Right lobe of liver (tissue), 6 donors: ENCODE measurements at regions not wholly inside any gene's neighbourhood (a gene's known extent, or its start where the extent isn't known, plus 50 kb on each side); places are given as distances from the start of the nearest gene placed in this dataset.

Source experiments
- ATAC-seq, 4 donors: fragments of 200-7000 bp; cut with Tn5 transposase; one replicate each; pipeline ENCODE4 v1.9.1; 2020; ENCODE audit warnings: mild to moderate bottlenecking in 4 of 4, moderate library complexity in 4 of 4
- DNase-seq, 3 donors: peaks; one replicate each; pipeline ENCODE4 v3.0.0-alpha.2; 2020
- H3K27ac ChIP-seq, 3 donors: fragments of 200-600 bp; one replicate each; pipeline ENCODE4 v1.8.0; 2022
- H3K27me3 ChIP-seq, 2 donors: fragments of 200-600 bp; one replicate each; pipeline ENCODE4 v1.8.0; 2022
- H3K36me3 ChIP-seq, 4 donors: fragments of 200-600 bp; sonication (generic) in 1 of 4; one replicate each; pipeline versions ENCODE4 v1.5.1 to v1.8.0; 2017 to 2022; ENCODE audit warnings: control low read depth in 1 of 4
- H3K4me1 ChIP-seq, 4 donors: fragments of 200-600 bp; sonication (generic) in 1 of 4; one replicate each; pipeline versions ENCODE4 v1.5.1 to v1.8.0; 2017 to 2022; ENCODE audit warnings: control low read depth in 1 of 4
- H3K4me3 ChIP-seq, 3 donors: fragments of 200-600 bp; one replicate each; pipeline ENCODE4 v1.8.0; 2022
- H3K9me3 ChIP-seq, 4 donors: fragments of 200-600 bp; sonication (generic) in 1 of 4; one replicate each; pipeline versions ENCODE4 v1.5.1 to v1.8.0; 2017 to 2022; ENCODE audit warnings: control low read depth in 1 of 4
- CTCF ChIP-seq, 4 donors: fragments of 200-600 bp in 3 of 4; fragments of 450-650 bp in 1 of 4; IDR thresholded peaks; one replicate each; pipeline versions ENCODE4 v1.5.1 to v1.8.0; 2016 to 2022; ENCODE audit warnings: antibody characterized with exemption in 4 of 4, mild to moderate bottlenecking in 2 of 4
- POLR2A ChIP-seq: fragments of 450-650 bp; IDR thresholded peaks from one replicate; pipeline ENCODE4 v1.6.1; 2017; ENCODE audit warnings: antibody characterized with exemption, mild to moderate bottlenecking
- WGBS: methylation state at CpG from one replicate; pipeline ENCODE4 v1.1.6; 2018; ENCODE audit warnings: low coverage, low lambda C conversion rate; ENCODE audit not compliant: insufficient coverage; ENCODE audit errors: missing lambda C conversion rate; 5-methylcytosine and 5-hydroxymethylcytosine counted together
- intact Hi-C, 2 donors: fragments of 100-400 bp; cut with DNase I; formaldehyde crosslinking; loops; one replicate each; pipeline versions ENCODE4 v1.11.2 to v1.14.1; 2022
- donor health status: DM: no; HTN: yes; CAD: no.
- donor health status: DM: no; HTN: no; CAD: no.
- donor health status: DM: no; HTN: no; CAD: no.
- donor health status: DM: no; HTN: yes; CAD: no.
- donor health status: DM: no; HTN: yes; CAD: no.

DNA sequence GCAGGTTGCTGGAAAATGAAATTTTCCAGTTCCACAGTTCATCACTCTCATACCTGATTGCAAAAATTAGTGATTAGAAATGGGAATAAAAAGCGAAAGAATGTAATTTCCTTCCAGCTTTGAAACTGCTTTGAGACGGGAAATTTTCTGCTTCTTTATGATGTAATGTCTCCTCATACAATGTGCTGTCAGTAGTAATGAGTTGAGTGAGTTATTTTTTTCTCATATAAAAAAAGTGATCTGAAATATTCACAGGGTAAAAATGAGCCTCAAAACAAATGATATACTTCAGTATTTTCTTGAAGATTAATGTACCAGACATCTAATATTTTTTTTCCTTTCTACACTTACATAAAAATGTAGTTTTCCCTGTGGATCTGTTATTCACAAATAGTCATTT, 179.1 kb upstream of the FAT4 start:
- no peak for TF ChIP-seq CTCF (IDR thresholded peaks at IDR 0.05)
- TF ChIP-seq POLR2A, result no peak
- no peak for DNase-seq

GRCh38 chr4:125132729-125133128, 182.0 kb upstream of the FAT4 start:
- no peak for TF ChIP-seq CTCF (IDR thresholded peaks at IDR 0.05)
- TF ChIP-seq POLR2A, result no peak
- DNase-seq (no peak), ATAC-seq (no peak)
- no peaks in the 10 kb centered on the region for H3K9me3 ChIP-seq
- no peaks in the 10 kb centered on the region for H3K4me1 ChIP-seq
- no peaks in the 10 kb centered on the region for H3K36me3 ChIP-seq
- H3K4me3 ChIP-seq, result no peak overlapping the region
- H3K27ac ChIP-seq, result no peak overlapping the region
- 71% methylated on average over 2 of the region's 2 CpGs for WGBS
- intact Hi-C loops, result no loop called here
- H3K27me3 ChIP-seq, result no peaks in the 10 kb centered on the region

More for the DNA sequence above, 179.1 kb upstream of the FAT4 start:
- Histone ChIP-seq H3K27me3 (no peaks in the 10 kb centered on the region), H3K36me3 (no peaks in the 10 kb centered on the region), H3K4me3 (no peak overlapping the region), H3K4me1 (no peaks in the 10 kb centered on the region), H3K27ac (no peak overlapping the region), H3K9me3 (no peaks in the 10 kb centered on the region)
- WGBS, result 33% methylated on average over 2 of the region's 2 CpGs
- no peak for ATAC-seq
- intact Hi-C loops, result no loop called here

- intact Hi-C loops, result no loop called here
- WGBS, result 89% methylated on average over 2 of the region's 2 CpGs
- no peak for ATAC-seq
These were observed 182.7 kb upstream of the FAT4 start for GRCh38 chr4:125131891-125132680.

GRCh38 chr4:125125276-125125675, 189.5 kb upstream of the FAT4 start:
- no peaks in the 10 kb centered on the region for H3K27me3 ChIP-seq
- intact Hi-C loops, result no loop called here
- no peaks in the 10 kb centered on the region for H3K36me3 ChIP-seq
- ATAC-seq, result no peak
- no peaks in the 10 kb centered on the region for H3K9me3 ChIP-seq
- 26% methylated on average over 3 of the region's 3 CpGs for WGBS
- no peak overlapping the region for H3K4me3 ChIP-seq
- no peaks in the 10 kb centered on the region for H3K4me1 ChIP-seq
- H3K27ac ChIP-seq, result no peak overlapping the region
- TF ChIP-seq CTCF (IDR thresholded peaks at IDR 0.05) (no peak), POLR2A (no peak)
- no peak for DNase-seq

More at GRCh38 chr4:125131891-125132680, 182.7 kb upstream of the FAT4 start:
- DNase-seq, result no peak
- no peaks in the 10 kb centered on the region for H3K27me3 ChIP-seq
- H3K4me3 ChIP-seq, result no peak overlapping the region
- H3K4me1 ChIP-seq, result no peaks in the 10 kb centered on the region
- H3K27ac ChIP-seq, result no peak overlapping the region
- H3K36me3 ChIP-seq, result no peaks in the 10 kb centered on the region
- no peaks in the 10 kb centered on the region for H3K9me3 ChIP-seq
- TF ChIP-seq POLR2A (no peak), CTCF (IDR thresholded peaks at IDR 0.05) (no peak)
